ENCODE measurements at regions not wholly inside any gene's neighbourhood (a gene's known extent, or its start where the extent isn't known, plus 50 kb on each side); places are given as distances from the start of the nearest gene placed in this dataset.

GRCh38 chr1:209156991-209157390 is 426.5 kb upstream of the CAMK1G start:
- ChIA-PET CTCF (no interaction called here), POLR2A (no interaction called here)
- DNase-seq (ENCODE audit: extremely low spot score) = no peak
- TF ChIP-seq LEF1 (IDR thresholded peaks at IDR 0.05; ENCODE audit: borderline replicate concordance) (no peak), TARDBP (IDR thresholded peaks at IDR 0.05) (no peak), L3MBTL2 (conservative IDR thresholded peaks at IDR 0.05) (no peak), HDGF (IDR thresholded peaks at IDR 0.05; ENCODE audit: borderline replicate concordance) (no peak), NFRKB (IDR thresholded peaks at IDR 0.05) (no peak), FOXK2 (IDR thresholded peaks at IDR 0.05) (no peak), SUZ12 (IDR thresholded peaks at IDR 0.05) (no peak), ELF4 (IDR thresholded peaks at IDR 0.05) (no peak), FOXA1 (IDR thresholded peaks at IDR 0.05) (no peak), FOXM1 (IDR thresholded peaks at IDR 0.05; ENCODE audit: borderline replicate concordance) (no peak), ZNF384 (IDR thresholded peaks at IDR 0.05) (no peak), PKNOX1 (IDR thresholded peaks at IDR 0.05) (no peak), ARNT (IDR thresholded peaks at IDR 0.05) (no peak), SP1 (IDR thresholded peaks at IDR 0.05) (no peak)

GRCh38 chr1:209157546-209158249 is 425.8 kb upstream of the CAMK1G start:
- ChIA-PET CTCF (interaction anchor here (0.8 kb wide), 1 partner anchor 1292 kb away, joined by 3 read pairs; no protein-coding TSS in a partner anchor), POLR2A (no interaction called here)
- TF ChIP-seq TARDBP (IDR thresholded peaks at IDR 0.05) = no peak
- TF ChIP-seq CTBP1 (IDR thresholded peaks at IDR 0.05; ENCODE audit: borderline replicate concordance) = no peak
- TF ChIP-seq FOXM1 (IDR thresholded peaks at IDR 0.05; ENCODE audit: borderline replicate concordance) = no peak
- TF ChIP-seq FOXA1 (IDR thresholded peaks at IDR 0.05) = no peak
- TF ChIP-seq ELF4 (IDR thresholded peaks at IDR 0.05) = no peak
- no peak for TF ChIP-seq ZNF384 (IDR thresholded peaks at IDR 0.05)
- no peak for TF ChIP-seq SUZ12 (IDR thresholded peaks at IDR 0.05)
- no peak for TF ChIP-seq LEF1 (IDR thresholded peaks at IDR 0.05; ENCODE audit: borderline replicate concordance)
- no peak for TF ChIP-seq NFRKB (IDR thresholded peaks at IDR 0.05)
- TF ChIP-seq SP1 (IDR thresholded peaks at IDR 0.05) = no peak
- TF ChIP-seq L3MBTL2 (conservative IDR thresholded peaks at IDR 0.05) = no peak
- DNase-seq (ENCODE audit: extremely low spot score) = no peak

DNA sequence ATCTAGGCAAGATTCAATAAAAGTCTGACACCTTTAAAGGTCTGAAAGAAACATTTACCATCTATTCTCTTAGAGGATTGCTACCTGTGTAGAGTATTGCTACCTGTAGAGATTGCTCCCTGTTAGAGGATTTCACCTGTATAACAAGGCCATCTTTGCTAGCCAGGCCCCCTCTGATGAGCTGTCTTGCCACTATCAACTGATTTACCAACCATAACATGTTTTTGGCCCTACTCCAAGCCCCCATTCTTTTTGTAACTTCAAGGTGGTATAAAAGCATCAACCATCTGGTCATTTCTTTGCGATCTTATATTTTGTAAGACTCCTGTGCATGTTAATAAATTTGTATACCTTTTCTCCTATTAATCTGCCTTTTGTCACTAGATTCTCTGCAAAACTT is 424.7 kb upstream of the CAMK1G start:
- DNase-seq (ENCODE audit: extremely low spot score) = no peak
- TF ChIP-seq LEF1 (IDR thresholded peaks at IDR 0.05; ENCODE audit: borderline replicate concordance) = no peak
- ChIA-PET POLR2A (no interaction called here), CTCF (no interaction called here)

DNA sequence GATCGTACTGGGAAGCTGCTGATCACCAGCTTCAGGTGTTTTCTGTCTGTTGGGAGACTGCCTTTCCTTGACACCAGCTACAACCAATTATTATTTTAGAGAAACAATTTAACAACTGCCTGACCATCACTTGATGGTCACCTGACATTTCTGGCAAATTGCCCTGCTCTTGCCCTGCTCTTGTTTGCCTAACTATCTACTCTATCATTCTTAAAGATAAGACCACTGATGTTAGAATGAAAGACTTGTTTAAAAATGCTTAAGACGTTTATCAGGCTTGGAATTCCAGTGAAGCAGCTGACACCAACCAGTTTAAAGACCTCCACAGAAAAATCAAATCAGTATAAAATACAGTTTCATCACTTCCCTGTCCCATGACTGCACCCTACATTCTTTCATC is 423.3 kb upstream of the CAMK1G start:
- no peak for DNase-seq (ENCODE audit: extremely low spot score)
- TF ChIP-seq CTBP1 (IDR thresholded peaks at IDR 0.05; ENCODE audit: borderline replicate concordance) (no peak), ELF4 (IDR thresholded peaks at IDR 0.05) (no peak), FOXM1 (IDR thresholded peaks at IDR 0.05; ENCODE audit: borderline replicate concordance) (no peak), FOXA1 (IDR thresholded peaks at IDR 0.05) (no peak), BHLHE40 (IDR thresholded peaks at IDR 0.05; ENCODE audit: borderline replicate concordance) (no peak), NFRKB (IDR thresholded peaks at IDR 0.05) (no peak), TARDBP (IDR thresholded peaks at IDR 0.05) (no peak), PKNOX1 (IDR thresholded peaks at IDR 0.05) (no peak), SP1 (IDR thresholded peaks at IDR 0.05) (no peak), LEF1 (IDR thresholded peaks at IDR 0.05; ENCODE audit: borderline replicate concordance) (no peak), SUZ12 (IDR thresholded peaks at IDR 0.05) (no peak), ZNF384 (IDR thresholded peaks at IDR 0.05) (no peak), ARNT (IDR thresholded peaks at IDR 0.05) (no peak)
- ChIA-PET POLR2A (no interaction called here), CTCF (no interaction called here)

DNA sequence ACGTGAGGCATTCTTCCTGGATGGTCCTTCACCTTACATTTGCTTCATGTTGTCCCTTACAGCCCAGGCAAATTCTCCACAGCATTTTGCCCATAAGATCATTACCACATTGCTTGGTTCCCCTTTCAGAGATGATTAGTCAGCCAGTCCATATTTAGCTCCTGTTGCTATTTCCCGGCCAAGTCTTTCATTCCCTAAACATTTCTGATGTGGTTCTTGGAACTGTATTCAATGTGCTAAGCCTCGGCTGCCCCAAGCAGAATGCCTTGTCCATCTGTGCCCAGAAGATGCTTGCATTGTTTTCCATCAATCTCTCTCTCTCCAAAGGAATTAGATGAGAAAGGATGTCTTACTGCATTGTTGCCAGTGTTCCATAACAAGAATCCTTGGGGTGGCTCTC is 420.9 kb upstream of the CAMK1G start:
- CTCF ChIA-PET = no interaction called here
- DNase-seq (ENCODE audit: extremely low spot score) = no peak

More for the DNA sequence above, 420.9 kb upstream of the CAMK1G start:
- POLR2A ChIA-PET = no interaction called here
- TF ChIP-seq L3MBTL2 (conservative IDR thresholded peaks at IDR 0.05) (no peak), SP1 (IDR thresholded peaks at IDR 0.05) (no peak), SUZ12 (IDR thresholded peaks at IDR 0.05) (no peak), FOXK2 (IDR thresholded peaks at IDR 0.05) (no peak), TARDBP (IDR thresholded peaks at IDR 0.05) (no peak), ZNF384 (IDR thresholded peaks at IDR 0.05) (no peak), CTBP1 (IDR thresholded peaks at IDR 0.05; ENCODE audit: borderline replicate concordance) (no peak), ARNT (IDR thresholded peaks at IDR 0.05) (no peak), FOXM1 (IDR thresholded peaks at IDR 0.05; ENCODE audit: borderline replicate concordance) (no peak), ELF4 (IDR thresholded peaks at IDR 0.05) (no peak), LEF1 (IDR thresholded peaks at IDR 0.05; ENCODE audit: borderline replicate concordance) (no peak), FOXA1 (IDR thresholded peaks at IDR 0.05) (no peak), PKNOX1 (IDR thresholded peaks at IDR 0.05) (no peak), NFRKB (IDR thresholded peaks at IDR 0.05) (no peak), BHLHE40 (IDR thresholded peaks at IDR 0.05; ENCODE audit: borderline replicate concordance) (no peak), HDGF (IDR thresholded peaks at IDR 0.05; ENCODE audit: borderline replicate concordance) (no peak)
